GM12864 (cell line): ENCODE measurements at regions not wholly inside any gene's neighbourhood (a gene's known extent, or its start where the extent isn't known, plus 50 kb on each side); places are given as distances from the start of the nearest gene placed in this dataset.

ENCODE experiments used
- DNase-seq: peaks from one replicate; pipeline ENCODE4 v3.0.0-alpha.2; 2011; ENCODE audit warnings: low read depth
- H3K4me3 ChIP-seq: 2 replicates; pipeline ENCODE4 v1.5.1; 2011; ENCODE audit warnings: mild to moderate bottlenecking, low read depth, low read length, control low read depth
- TF ChIP-seq, protein P1 (sequence below): IDR thresholded peaks from 2 replicates; pipeline ENCODE4 v1.5.1; 2011; ENCODE audit warnings: low read depth, mild to moderate bottlenecking, moderate library complexity, low read length, control low read depth, inconsistent platforms; ENCODE audit errors: missing control alignments

DNA sequence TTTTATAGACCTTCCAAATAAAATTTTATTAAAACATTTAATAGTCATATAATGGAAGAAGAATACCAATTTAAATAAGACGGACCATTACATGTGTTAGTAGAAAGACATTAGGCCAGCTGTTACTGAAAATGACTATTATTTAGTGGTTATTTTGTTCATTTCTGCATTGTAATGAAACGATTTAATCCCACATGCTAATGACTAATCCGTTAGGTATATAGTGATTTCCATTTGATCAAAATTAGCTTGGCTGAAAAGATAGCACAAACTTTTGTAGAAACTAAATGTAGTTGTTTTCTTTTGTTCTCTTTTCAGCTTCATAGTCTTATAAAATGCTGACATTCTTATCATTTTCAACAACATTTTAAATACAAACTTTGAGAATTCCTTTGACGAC, 556.1 kb upstream of the TENM3 start:
- DNase-seq = no peak
- TF ChIP-seq, protein P1, sequence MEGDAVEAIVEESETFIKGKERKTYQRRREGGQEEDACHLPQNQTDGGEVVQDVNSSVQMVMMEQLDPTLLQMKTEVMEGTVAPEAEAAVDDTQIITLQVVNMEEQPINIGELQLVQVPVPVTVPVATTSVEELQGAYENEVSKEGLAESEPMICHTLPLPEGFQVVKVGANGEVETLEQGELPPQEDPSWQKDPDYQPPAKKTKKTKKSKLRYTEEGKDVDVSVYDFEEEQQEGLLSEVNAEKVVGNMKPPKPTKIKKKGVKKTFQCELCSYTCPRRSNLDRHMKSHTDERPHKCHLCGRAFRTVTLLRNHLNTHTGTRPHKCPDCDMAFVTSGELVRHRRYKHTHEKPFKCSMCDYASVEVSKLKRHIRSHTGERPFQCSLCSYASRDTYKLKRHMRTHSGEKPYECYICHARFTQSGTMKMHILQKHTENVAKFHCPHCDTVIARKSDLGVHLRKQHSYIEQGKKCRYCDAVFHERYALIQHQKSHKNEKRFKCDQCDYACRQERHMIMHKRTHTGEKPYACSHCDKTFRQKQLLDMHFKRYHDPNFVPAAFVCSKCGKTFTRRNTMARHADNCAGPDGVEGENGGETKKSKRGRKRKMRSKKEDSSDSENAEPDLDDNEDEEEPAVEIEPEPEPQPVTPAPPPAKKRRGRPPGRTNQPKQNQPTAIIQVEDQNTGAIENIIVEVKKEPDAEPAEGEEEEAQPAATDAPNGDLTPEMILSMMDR = no peak
- no peak overlapping the region for H3K4me3 ChIP-seq

DNA sequence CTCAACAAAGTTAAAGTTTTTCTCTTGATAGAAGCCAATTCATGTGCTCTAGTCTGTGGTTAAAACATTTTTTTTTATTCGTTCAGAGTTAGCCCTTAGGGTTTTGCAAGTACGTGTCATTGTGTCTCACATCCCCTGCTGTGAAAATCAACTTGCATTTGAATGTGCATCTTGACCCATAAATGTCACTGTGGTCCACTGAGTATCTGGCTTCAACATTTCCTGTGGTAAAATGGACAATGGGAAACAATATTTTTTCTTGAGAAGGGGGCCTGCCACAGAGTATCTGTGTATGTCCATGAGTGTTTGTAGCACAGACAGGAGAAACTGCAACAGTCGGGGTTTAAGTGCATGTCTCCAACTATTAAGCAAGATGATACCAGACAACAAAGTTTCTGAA, 554.8 kb upstream of the TENM3 start:
- no peak for DNase-seq
- H3K4me3 ChIP-seq = no peak overlapping the region
- TF ChIP-seq, protein P1 = no peak

DNA sequence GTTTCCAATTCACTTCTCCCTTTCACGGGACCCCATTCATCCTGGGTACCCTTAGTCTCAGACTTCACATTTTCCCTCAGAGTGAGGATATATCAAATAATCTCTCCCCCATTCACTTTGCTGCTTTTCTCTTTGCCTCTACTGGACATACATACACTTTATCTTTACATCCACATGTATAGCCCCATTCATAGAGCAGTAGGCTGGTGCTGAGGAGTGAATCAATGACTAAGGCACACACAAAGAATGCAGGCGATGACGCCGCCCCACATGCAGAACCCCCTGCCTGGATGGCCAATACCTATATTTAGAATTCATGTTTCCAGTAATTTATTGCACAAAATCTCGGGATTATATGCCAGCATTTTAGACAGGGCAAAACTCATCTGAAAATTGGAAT, 554.3 kb upstream of the TENM3 start:
- TF ChIP-seq, protein P1 = no peak
- H3K4me3 ChIP-seq = no peak overlapping the region
- DNase-seq = no peak

DNA sequence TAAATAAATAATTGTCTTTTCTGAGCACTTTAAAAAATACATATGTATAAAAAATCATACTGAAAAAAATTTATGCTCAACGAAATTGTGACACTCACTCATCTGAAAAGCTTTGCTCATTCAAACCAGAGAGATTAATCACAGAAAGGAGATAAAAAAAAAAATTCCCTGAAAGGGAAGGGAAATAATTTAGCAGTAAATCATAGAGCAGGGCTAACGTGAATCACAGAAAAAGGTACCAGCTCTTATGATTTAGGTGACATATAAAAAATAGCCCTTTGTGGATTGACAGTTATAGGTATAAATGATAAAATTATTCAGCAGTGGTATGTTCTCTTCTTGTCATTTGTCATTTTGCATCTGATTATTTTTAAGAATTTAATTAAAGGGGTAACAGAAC, 552.7 kb upstream of the TENM3 start:
- TF ChIP-seq, protein P1 = no peak
- no peak overlapping the region for H3K4me3 ChIP-seq
- DNase-seq = no peak

DNA sequence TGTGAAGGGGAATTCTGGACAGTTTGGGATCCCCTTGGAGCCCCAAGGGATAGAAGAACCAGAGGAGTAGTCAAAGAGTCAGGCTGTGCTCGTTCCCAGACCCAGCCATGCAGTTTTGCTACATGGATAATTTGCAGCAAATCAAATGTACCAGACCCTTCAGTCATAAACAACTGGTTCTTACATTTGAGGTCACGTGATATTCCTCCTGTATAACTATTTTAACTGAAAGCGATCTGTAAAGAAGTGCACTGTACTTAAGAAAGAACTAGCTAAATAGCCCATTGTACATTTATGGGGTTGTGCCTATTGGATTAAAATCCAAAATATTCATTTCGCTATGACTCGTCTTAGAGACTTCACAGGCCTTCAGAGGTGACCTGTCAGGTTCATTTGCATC, 550.2 kb upstream of the TENM3 start:
- no peak for DNase-seq
- H3K4me3 ChIP-seq = no peak overlapping the region
- TF ChIP-seq, protein P1 = no peak

DNA sequence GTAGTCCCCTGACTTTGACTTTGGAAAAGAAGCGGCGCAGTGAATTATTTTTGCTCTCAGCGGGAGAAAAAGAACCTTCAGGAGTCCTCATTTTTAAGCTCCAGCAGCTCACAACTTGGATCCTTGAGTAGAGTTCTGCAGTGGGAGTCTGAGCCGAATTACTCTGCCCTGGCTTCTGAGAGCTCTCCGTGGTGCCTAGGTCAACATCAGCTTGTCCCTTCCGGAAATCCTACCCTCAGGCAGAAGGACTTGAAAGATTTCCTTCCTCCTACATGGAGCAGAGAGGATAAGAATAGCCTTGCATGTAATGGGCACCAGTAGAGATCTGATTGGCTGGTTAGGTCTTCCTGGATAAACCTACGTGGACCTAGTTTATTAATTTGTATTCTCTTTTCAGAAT, 549.7 kb upstream of the TENM3 start:
- no peak for DNase-seq
- H3K4me3 ChIP-seq = no peak overlapping the region
- TF ChIP-seq, protein P1 = no peak

DNA sequence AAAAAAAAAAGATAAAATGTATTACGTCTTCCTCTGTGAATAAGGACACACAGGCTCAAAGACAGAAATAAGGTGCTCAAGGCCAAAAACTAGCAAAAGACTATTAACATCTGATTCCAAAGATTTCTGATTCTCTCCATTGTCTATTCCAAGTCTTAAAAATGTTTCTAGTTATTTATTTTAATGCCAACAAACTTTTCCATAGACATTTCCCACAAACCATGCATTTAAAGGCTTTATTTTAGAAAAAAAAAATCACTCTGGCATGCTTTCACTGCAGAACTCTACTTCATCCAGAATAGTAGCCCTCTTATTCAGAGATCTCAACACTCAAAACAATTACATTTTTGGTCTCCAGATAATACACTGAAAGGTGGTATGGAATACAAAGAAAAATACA, 545.0 kb upstream of the TENM3 start:
- TF ChIP-seq, protein P1 = no peak
- H3K4me3 ChIP-seq = no peak overlapping the region
- DNase-seq = no peak
